Effector memory CD8-positive, alpha-beta T cell (primary cell): ENCODE measurements at regions not wholly inside any gene's neighbourhood (a gene's known extent, or its start where the extent isn't known, plus 50 kb on each side); places are given as distances from the start of the nearest gene placed in this dataset.

Experiments used
- ATAC-seq: fragments of 150-1000 bp; cut with Tn5 transposase; replicated peaks from 2 replicates; pipeline ENCODE4 v1.10.0; 2021; ENCODE audit warnings: mild to moderate bottlenecking, moderate library complexity
- DNase-seq, 3 experiments: peaks; one replicate each; pipeline ENCODE4 v3.0.0; 2021
- H3K27ac Mint-ChIP-seq, 2 donors: one replicate each; pipeline ENCODE4 v1.8.0; 2022; ENCODE audit warnings: mild to moderate bottlenecking in 2 of 2, mixed read lengths in 2 of 2, moderate library complexity in 2 of 2
- H3K27me3 Mint-ChIP-seq, 2 donors: one replicate each; pipeline ENCODE4 v1.8.0; 2022; ENCODE audit warnings: mixed read lengths in 2 of 2
- H3K36me3 Mint-ChIP-seq: one replicate; pipeline ENCODE4 v1.8.0; 2022; ENCODE audit warnings: mild to moderate bottlenecking, moderate library complexity, mixed read lengths; ENCODE audit not compliant: insufficient read depth
- H3K4me1 Mint-ChIP-seq, 2 donors: one replicate each; pipeline ENCODE4 v1.8.0; 2022; ENCODE audit warnings: low read depth in 2 of 2, mixed read lengths in 2 of 2
- H3K4me3 Mint-ChIP-seq, 2 donors: one replicate each; pipeline ENCODE4 v1.8.0; 2022; ENCODE audit warnings: mild to moderate bottlenecking in 2 of 2, mixed read lengths in 2 of 2, moderate library complexity in 2 of 2
- H3K9me3 Mint-ChIP-seq, 2 donors: one replicate each; pipeline ENCODE4 v1.8.0; 2022; ENCODE audit warnings: mixed read lengths in 2 of 2

- no peak overlapping the region for H3K4me3 Mint-ChIP-seq
- ATAC-seq = no peak
Measured at GRCh38 chr3:34533451-34533850, 735.0 kb downstream of the PDCD6IP start.

GRCh38 chr3:34534013-34534412 lies 735.6 kb downstream of the PDCD6IP start:
- ATAC-seq (no peak), DNase-seq (no peak)
- Mint-ChIP-seq H3K27me3 (no peaks in the 10 kb centered on the region), H3K9me3 (no peaks in the 10 kb centered on the region), H3K4me3 (no peak overlapping the region), H3K27ac (no peak overlapping the region), H3K4me1 (no peaks in the 10 kb centered on the region), H3K36me3 (no peaks in the 10 kb centered on the region)

More at GRCh38 chr3:34533451-34533850, 735.0 kb downstream of the PDCD6IP start:
- H3K27ac Mint-ChIP-seq = no peak overlapping the region
- no peaks in the 10 kb centered on the region for H3K4me1 Mint-ChIP-seq
- no peak for DNase-seq
- no peaks in the 10 kb centered on the region for H3K36me3 Mint-ChIP-seq
- H3K9me3 Mint-ChIP-seq = no peaks in the 10 kb centered on the region
- H3K27me3 Mint-ChIP-seq = no peaks in the 10 kb centered on the region

GRCh38 chr3:34544136-34544535 lies 745.7 kb downstream of the PDCD6IP start:
- H3K36me3 Mint-ChIP-seq = no peaks in the 10 kb centered on the region
- H3K4me1 Mint-ChIP-seq = no peaks in the 10 kb centered on the region
- H3K9me3 Mint-ChIP-seq = peaks cover 4 to 7% of the 10 kb centered on the region in 2 donors
- no peak overlapping the region for H3K27ac Mint-ChIP-seq
- H3K27me3 Mint-ChIP-seq = no peaks in the 10 kb centered on the region
- no peak overlapping the region for H3K4me3 Mint-ChIP-seq
- DNase-seq (no peak), ATAC-seq (no peak)

GRCh38 chr3:34547297-34547920 lies 749.0 kb downstream of the PDCD6IP start:
- peaks cover 0 to 4% of the 10 kb centered on the region in 2 donors for H3K9me3 Mint-ChIP-seq
- ATAC-seq (no peak), DNase-seq (no peak)
- H3K27ac Mint-ChIP-seq = no peak overlapping the region
- H3K36me3 Mint-ChIP-seq = no peaks in the 10 kb centered on the region
- no peaks in the 10 kb centered on the region for H3K4me1 Mint-ChIP-seq
- H3K27me3 Mint-ChIP-seq = no peaks in the 10 kb centered on the region
- no peak overlapping the region for H3K4me3 Mint-ChIP-seq

GRCh38 chr3:34567266-34567665 lies 768.8 kb downstream of the PDCD6IP start:
- no peak for ATAC-seq
- Mint-ChIP-seq H3K36me3 (no peaks in the 10 kb centered on the region), H3K9me3 (peaks cover 2 to 3% of the 10 kb centered on the region in 2 donors), H3K4me3 (no peak overlapping the region), H3K27ac (no peak overlapping the region), H3K4me1 (no peaks in the 10 kb centered on the region), H3K27me3 (no peaks in the 10 kb centered on the region)
- DNase-seq = no peak

- DNase-seq (no peak), ATAC-seq (no peak)
- Mint-ChIP-seq H3K27ac (no peak overlapping the region), H3K9me3 (peaks cover 3 to 8% of the 10 kb centered on the region in 2 donors), H3K27me3 (no peaks in the 10 kb centered on the region), H3K36me3 (no peaks in the 10 kb centered on the region), H3K4me1 (no peaks in the 10 kb centered on the region), H3K4me3 (no peak overlapping the region)
Measured at GRCh38 chr3:34568766-34569165, 770.3 kb downstream of the PDCD6IP start.

GRCh38 chr3:34569437-34569836 lies 771.0 kb downstream of the PDCD6IP start:
- no peak overlapping the region for H3K27ac Mint-ChIP-seq
- no peaks in the 10 kb centered on the region for H3K4me1 Mint-ChIP-seq
- DNase-seq = no peak
- H3K4me3 Mint-ChIP-seq = no peak overlapping the region
- peaks cover 3 to 8% of the 10 kb centered on the region in 2 donors for H3K9me3 Mint-ChIP-seq
- no peaks in the 10 kb centered on the region for H3K36me3 Mint-ChIP-seq
- ATAC-seq = no peak
- no peaks in the 10 kb centered on the region for H3K27me3 Mint-ChIP-seq

- Mint-ChIP-seq H3K27me3 (no peaks in the 10 kb centered on the region), H3K9me3 (peaks cover 0 to 8% of the 10 kb centered on the region in 2 donors), H3K4me1 (no peaks in the 10 kb centered on the region), H3K4me3 (no peak overlapping the region), H3K27ac (no peak overlapping the region), H3K36me3 (no peaks in the 10 kb centered on the region)
- no peak for ATAC-seq
- no peak for DNase-seq
Measured at GRCh38 chr3:34570916-34571705, 772.7 kb downstream of the PDCD6IP start.

- ATAC-seq (no peak), DNase-seq (no peak)
- H3K4me1 Mint-ChIP-seq = no peaks in the 10 kb centered on the region
- no peaks in the 10 kb centered on the region for H3K27me3 Mint-ChIP-seq
- H3K4me3 Mint-ChIP-seq = no peak overlapping the region
- no peaks in the 10 kb centered on the region for H3K36me3 Mint-ChIP-seq
- H3K27ac Mint-ChIP-seq = no peak overlapping the region
- peaks cover 0 to 8% of the 10 kb centered on the region in 2 donors for H3K9me3 Mint-ChIP-seq
Measured at GRCh38 chr3:34571714-34572113, 773.3 kb downstream of the PDCD6IP start.

- H3K27me3 Mint-ChIP-seq = no peaks in the 10 kb centered on the region
- H3K36me3 Mint-ChIP-seq = no peaks in the 10 kb centered on the region
- ATAC-seq (no peak), DNase-seq (no peak)
- no peak overlapping the region for H3K27ac Mint-ChIP-seq
- no peak overlapping the region for H3K4me3 Mint-ChIP-seq
- H3K4me1 Mint-ChIP-seq = no peaks in the 10 kb centered on the region
- H3K9me3 Mint-ChIP-seq = peaks cover 3 to 8% of the 10 kb centered on the region in 2 donors
Measured at GRCh38 chr3:34575776-34576175, 777.3 kb downstream of the PDCD6IP start.

- H3K9me3 Mint-ChIP-seq = peaks cover 0 to 4% of the 10 kb centered on the region in 2 donors
- no peak for DNase-seq
- no peak overlapping the region for H3K4me3 Mint-ChIP-seq
- no peaks in the 10 kb centered on the region for H3K4me1 Mint-ChIP-seq
- ATAC-seq = no peak
- H3K27me3 Mint-ChIP-seq = no peaks in the 10 kb centered on the region
- no peak overlapping the region for H3K27ac Mint-ChIP-seq
- no peaks in the 10 kb centered on the region for H3K36me3 Mint-ChIP-seq
Measured at GRCh38 chr3:34582055-34582454, 783.6 kb downstream of the PDCD6IP start.

GRCh38 chr3:34583451-34583850 lies 785.0 kb downstream of the PDCD6IP start:
- no peaks in the 10 kb centered on the region for H3K4me1 Mint-ChIP-seq
- no peaks in the 10 kb centered on the region for H3K27me3 Mint-ChIP-seq
- no peaks in the 10 kb centered on the region for H3K36me3 Mint-ChIP-seq
- H3K27ac Mint-ChIP-seq = no peak overlapping the region
- no peak overlapping the region for H3K4me3 Mint-ChIP-seq
- DNase-seq = no peak
- no peak for ATAC-seq
- peaks cover 0 to 6% of the 10 kb centered on the region in 2 donors for H3K9me3 Mint-ChIP-seq

GRCh38 chr3:34584971-34585370 lies 786.5 kb downstream of the PDCD6IP start:
- Mint-ChIP-seq H3K4me1 (no peaks in the 10 kb centered on the region), H3K36me3 (no peaks in the 10 kb centered on the region), H3K27me3 (no peaks in the 10 kb centered on the region), H3K27ac (no peak overlapping the region), H3K4me3 (no peak overlapping the region), H3K9me3 (peaks cover 0 to 3% of the 10 kb centered on the region in 2 donors)
- ATAC-seq = no peak
- no peak for DNase-seq

GRCh38 chr3:34599595-34599994 lies 801.2 kb downstream of the PDCD6IP start:
- DNase-seq = no peak
- Mint-ChIP-seq H3K9me3 (peaks cover 0 to 6% of the 10 kb centered on the region in 2 donors), H3K4me1 (no peaks in the 10 kb centered on the region), H3K36me3 (no peaks in the 10 kb centered on the region), H3K27me3 (no peaks in the 10 kb centered on the region), H3K27ac (no peak overlapping the region), H3K4me3 (no peak overlapping the region)
- ATAC-seq = no peak
